RWPE2 (cell line): ENCODE measurements at regions not wholly inside any gene's neighbourhood (a gene's known extent, or its start where the extent isn't known, plus 50 kb on each side); places are given as distances from the start of the nearest gene placed in this dataset.
"Not testable (repeated sequence)": the region's sequence is repeated elsewhere in the genome, so short reads cannot be mapped to it uniquely, and the experiment has no call there.

Experiments
- ATAC-seq: fragments of 200-7000 bp; cut with Tn5 transposase; 3 replicates; pipeline ENCODE4 v1.9.1; 2021; ENCODE audit warnings: low read depth
- DNase-seq: peaks from one replicate; pipeline ENCODE4 v3.0.0-alpha.2; 2020; ENCODE audit warnings: low spot score
- H3K27ac ChIP-seq: fragments of 450-650 bp; 2 replicates; pipeline ENCODE4 v1.5.1; 2017; ENCODE audit warnings: mild to moderate bottlenecking; ENCODE audit not compliant: poor library complexity, severe bottlenecking
- H3K27me3 ChIP-seq: fragments of 250-450 bp; sonication (Bioruptor Pico); 2 replicates; pipeline ENCODE4 v1.5.1; 2021; ENCODE audit warnings: mild to moderate bottlenecking, moderate library complexity; ENCODE audit not compliant: insufficient read depth, poor library complexity, severe bottlenecking
- H3K36me3 ChIP-seq: fragments of 250-450 bp; sonication (Bioruptor Pico); 2 replicates; pipeline ENCODE4 v1.5.1; 2020; ENCODE audit warnings: low read depth, mild to moderate bottlenecking, moderate library complexity
- H3K4me1 ChIP-seq: fragments of 250-450 bp; sonication (Bioruptor Pico); 2 replicates; pipeline ENCODE4 v1.5.1; 2021; ENCODE audit warnings: mild to moderate bottlenecking, moderate library complexity; ENCODE audit not compliant: insufficient read depth, poor library complexity, severe bottlenecking
- H3K4me3 ChIP-seq: fragments of 250-450 bp; sonication (Bioruptor Pico); 2 replicates; pipeline ENCODE4 v1.5.1; 2021; ENCODE audit warnings: mild to moderate bottlenecking, moderate library complexity; ENCODE audit not compliant: severe bottlenecking
- H3K9me3 ChIP-seq: fragments of 250-450 bp; sonication (Bioruptor Pico); 2 replicates; pipeline ENCODE4 v1.5.1; 2021; ENCODE audit warnings: mild to moderate bottlenecking, moderate library complexity; ENCODE audit not compliant: severe bottlenecking

GRCh38 chr1:149279512-149279911 is 176.2 kb upstream of the NBPF9 start:
- H3K36me3 ChIP-seq, DNase-seq, H3K27ac ChIP-seq, H3K27me3 ChIP-seq, H3K4me3 ChIP-seq, H3K4me1 ChIP-seq, H3K9me3 ChIP-seq: not testable (repeated sequence)
- ATAC-seq: peak; percentile 67

- DNase-seq, H3K9me3 ChIP-seq, H3K36me3 ChIP-seq, H3K4me3 ChIP-seq, H3K4me1 ChIP-seq, H3K27ac ChIP-seq, ATAC-seq, H3K27me3 ChIP-seq: not testable (repeated sequence)
Observed at GRCh38 chr1:149284773-149285172, 181.4 kb upstream of the NBPF9 start.

- peak; percentile 54 for ATAC-seq
- not testable (repeated sequence) for H3K27me3 ChIP-seq, H3K9me3 ChIP-seq, H3K4me3 ChIP-seq, H3K27ac ChIP-seq, DNase-seq, H3K36me3 ChIP-seq, H3K4me1 ChIP-seq
Observed at GRCh38 chr1:149285205-149285604, 181.9 kb upstream of the NBPF9 start.

GRCh38 chr1:149285638-149286037 is 182.3 kb upstream of the NBPF9 start:
- not testable (repeated sequence) for H3K4me3 ChIP-seq, H3K27ac ChIP-seq, H3K4me1 ChIP-seq, H3K27me3 ChIP-seq, H3K9me3 ChIP-seq, H3K36me3 ChIP-seq
- DNase-seq (peak; percentile 46), ATAC-seq (peak; percentile 88)

GRCh38 chr1:149288580-149288979 is 185.2 kb upstream of the NBPF9 start:
- not testable (repeated sequence) for H3K4me3 ChIP-seq, H3K4me1 ChIP-seq, H3K36me3 ChIP-seq, H3K27ac ChIP-seq, H3K9me3 ChIP-seq, DNase-seq, H3K27me3 ChIP-seq
- ATAC-seq: peak; percentile 68

GRCh38 chr1:149300478-149301218 is 174.2 kb upstream of the NBPF19 start:
- H3K27ac ChIP-seq, H3K4me1 ChIP-seq, H3K36me3 ChIP-seq, H3K9me3 ChIP-seq, ATAC-seq, H3K27me3 ChIP-seq, DNase-seq, H3K4me3 ChIP-seq: not testable (repeated sequence)

GRCh38 chr1:149301282-149301681 is 173.6 kb upstream of the NBPF19 start:
- H3K4me3 ChIP-seq, H3K36me3 ChIP-seq, DNase-seq, H3K9me3 ChIP-seq, ATAC-seq, H3K27me3 ChIP-seq, H3K27ac ChIP-seq, H3K4me1 ChIP-seq: not testable (repeated sequence)

- H3K27me3 ChIP-seq, H3K9me3 ChIP-seq, H3K4me3 ChIP-seq, H3K27ac ChIP-seq, H3K4me1 ChIP-seq, H3K36me3 ChIP-seq, DNase-seq: not testable (repeated sequence)
- peak; percentile 65 for ATAC-seq
Observed at GRCh38 chr1:149304796-149305195, 170.0 kb upstream of the NBPF19 start.

GRCh38 chr1:149307640-149308039 is 167.2 kb upstream of the NBPF19 start:
- not testable (repeated sequence) for H3K9me3 ChIP-seq, H3K4me1 ChIP-seq, H3K4me3 ChIP-seq, ATAC-seq, H3K27ac ChIP-seq, DNase-seq, H3K27me3 ChIP-seq, H3K36me3 ChIP-seq

- not testable (repeated sequence) for DNase-seq, H3K27ac ChIP-seq, H3K4me3 ChIP-seq, H3K4me1 ChIP-seq, H3K36me3 ChIP-seq, ATAC-seq, H3K27me3 ChIP-seq, H3K9me3 ChIP-seq
Observed at GRCh38 chr1:149314921-149315320, 159.9 kb upstream of the NBPF19 start.

GRCh38 chr1:149320971-149321731 is 153.7 kb upstream of the NBPF19 start:
- H3K36me3 ChIP-seq, H3K4me3 ChIP-seq, H3K9me3 ChIP-seq, H3K4me1 ChIP-seq, H3K27me3 ChIP-seq, H3K27ac ChIP-seq, DNase-seq: not testable (repeated sequence)
- peak; percentile 77 for ATAC-seq
